ENCODE measurements at regions not wholly inside any gene's neighbourhood (a gene's known extent, or its start where the extent isn't known, plus 50 kb on each side); places are given as distances from the start of the nearest gene placed in this dataset.

DNA sequence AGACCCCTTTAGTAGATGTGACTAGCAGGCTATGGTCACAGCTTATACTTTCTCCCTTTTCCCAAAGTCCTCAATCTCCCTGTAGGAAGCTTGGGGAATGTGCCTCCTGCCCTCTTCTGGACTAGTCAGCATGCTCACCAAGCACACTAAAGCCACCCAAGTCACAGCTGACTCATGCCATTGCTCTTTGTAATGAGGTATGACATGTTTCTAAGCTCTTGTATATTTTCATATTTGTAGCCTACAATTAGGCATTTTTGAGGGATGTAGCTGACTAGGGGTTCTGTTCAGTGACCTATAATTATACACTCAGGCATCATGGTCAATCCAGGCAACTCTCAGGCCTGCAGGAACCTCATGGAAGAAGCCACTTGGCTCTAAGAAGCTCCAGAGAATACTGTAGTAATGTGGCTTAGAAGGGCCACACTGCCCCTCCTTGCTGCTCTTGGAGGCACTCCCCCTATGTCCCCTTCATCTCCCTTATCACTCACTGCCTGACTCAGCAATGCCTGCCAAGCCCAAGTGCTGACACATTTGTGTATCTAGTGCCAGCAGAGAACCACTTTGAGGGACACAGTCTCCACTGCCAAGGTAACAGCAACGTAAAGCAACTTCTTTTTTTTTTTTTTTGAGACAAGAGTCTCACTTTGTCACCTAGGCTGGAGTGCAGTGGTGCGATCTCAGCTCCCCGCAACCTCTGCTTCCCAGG lies 86.2 kb downstream of the RPL27A start (continued):
- TF ChIP-seq, protein P1, sequence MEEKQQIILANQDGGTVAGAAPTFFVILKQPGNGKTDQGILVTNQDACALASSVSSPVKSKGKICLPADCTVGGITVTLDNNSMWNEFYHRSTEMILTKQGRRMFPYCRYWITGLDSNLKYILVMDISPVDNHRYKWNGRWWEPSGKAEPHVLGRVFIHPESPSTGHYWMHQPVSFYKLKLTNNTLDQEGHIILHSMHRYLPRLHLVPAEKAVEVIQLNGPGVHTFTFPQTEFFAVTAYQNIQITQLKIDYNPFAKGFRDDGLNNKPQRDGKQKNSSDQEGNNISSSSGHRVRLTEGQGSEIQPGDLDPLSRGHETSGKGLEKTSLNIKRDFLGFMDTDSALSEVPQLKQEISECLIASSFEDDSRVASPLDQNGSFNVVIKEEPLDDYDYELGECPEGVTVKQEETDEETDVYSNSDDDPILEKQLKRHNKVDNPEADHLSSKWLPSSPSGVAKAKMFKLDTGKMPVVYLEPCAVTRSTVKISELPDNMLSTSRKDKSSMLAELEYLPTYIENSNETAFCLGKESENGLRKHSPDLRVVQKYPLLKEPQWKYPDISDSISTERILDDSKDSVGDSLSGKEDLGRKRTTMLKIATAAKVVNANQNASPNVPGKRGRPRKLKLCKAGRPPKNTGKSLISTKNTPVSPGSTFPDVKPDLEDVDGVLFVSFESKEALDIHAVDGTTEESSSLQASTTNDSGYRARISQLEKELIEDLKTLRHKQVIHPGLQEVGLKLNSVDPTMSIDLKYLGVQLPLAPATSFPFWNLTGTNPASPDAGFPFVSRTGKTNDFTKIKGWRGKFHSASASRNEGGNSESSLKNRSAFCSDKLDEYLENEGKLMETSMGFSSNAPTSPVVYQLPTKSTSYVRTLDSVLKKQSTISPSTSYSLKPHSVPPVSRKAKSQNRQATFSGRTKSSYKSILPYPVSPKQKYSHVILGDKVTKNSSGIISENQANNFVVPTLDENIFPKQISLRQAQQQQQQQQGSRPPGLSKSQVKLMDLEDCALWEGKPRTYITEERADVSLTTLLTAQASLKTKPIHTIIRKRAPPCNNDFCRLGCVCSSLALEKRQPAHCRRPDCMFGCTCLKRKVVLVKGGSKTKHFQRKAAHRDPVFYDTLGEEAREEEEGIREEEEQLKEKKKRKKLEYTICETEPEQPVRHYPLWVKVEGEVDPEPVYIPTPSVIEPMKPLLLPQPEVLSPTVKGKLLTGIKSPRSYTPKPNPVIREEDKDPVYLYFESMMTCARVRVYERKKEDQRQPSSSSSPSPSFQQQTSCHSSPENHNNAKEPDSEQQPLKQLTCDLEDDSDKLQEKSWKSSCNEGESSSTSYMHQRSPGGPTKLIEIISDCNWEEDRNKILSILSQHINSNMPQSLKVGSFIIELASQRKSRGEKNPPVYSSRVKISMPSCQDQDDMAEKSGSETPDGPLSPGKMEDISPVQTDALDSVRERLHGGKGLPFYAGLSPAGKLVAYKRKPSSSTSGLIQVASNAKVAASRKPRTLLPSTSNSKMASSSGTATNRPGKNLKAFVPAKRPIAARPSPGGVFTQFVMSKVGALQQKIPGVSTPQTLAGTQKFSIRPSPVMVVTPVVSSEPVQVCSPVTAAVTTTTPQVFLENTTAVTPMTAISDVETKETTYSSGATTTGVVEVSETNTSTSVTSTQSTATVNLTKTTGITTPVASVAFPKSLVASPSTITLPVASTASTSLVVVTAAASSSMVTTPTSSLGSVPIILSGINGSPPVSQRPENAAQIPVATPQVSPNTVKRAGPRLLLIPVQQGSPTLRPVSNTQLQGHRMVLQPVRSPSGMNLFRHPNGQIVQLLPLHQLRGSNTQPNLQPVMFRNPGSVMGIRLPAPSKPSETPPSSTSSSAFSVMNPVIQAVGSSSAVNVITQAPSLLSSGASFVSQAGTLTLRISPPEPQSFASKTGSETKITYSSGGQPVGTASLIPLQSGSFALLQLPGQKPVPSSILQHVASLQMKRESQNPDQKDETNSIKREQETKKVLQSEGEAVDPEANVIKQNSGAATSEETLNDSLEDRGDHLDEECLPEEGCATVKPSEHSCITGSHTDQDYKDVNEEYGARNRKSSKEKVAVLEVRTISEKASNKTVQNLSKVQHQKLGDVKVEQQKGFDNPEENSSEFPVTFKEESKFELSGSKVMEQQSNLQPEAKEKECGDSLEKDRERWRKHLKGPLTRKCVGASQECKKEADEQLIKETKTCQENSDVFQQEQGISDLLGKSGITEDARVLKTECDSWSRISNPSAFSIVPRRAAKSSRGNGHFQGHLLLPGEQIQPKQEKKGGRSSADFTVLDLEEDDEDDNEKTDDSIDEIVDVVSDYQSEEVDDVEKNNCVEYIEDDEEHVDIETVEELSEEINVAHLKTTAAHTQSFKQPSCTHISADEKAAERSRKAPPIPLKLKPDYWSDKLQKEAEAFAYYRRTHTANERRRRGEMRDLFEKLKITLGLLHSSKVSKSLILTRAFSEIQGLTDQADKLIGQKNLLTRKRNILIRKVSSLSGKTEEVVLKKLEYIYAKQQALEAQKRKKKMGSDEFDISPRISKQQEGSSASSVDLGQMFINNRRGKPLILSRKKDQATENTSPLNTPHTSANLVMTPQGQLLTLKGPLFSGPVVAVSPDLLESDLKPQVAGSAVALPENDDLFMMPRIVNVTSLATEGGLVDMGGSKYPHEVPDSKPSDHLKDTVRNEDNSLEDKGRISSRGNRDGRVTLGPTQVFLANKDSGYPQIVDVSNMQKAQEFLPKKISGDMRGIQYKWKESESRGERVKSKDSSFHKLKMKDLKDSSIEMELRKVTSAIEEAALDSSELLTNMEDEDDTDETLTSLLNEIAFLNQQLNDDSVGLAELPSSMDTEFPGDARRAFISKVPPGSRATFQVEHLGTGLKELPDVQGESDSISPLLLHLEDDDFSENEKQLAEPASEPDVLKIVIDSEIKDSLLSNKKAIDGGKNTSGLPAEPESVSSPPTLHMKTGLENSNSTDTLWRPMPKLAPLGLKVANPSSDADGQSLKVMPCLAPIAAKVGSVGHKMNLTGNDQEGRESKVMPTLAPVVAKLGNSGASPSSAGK (IDR thresholded peaks at IDR 0.05) = no peak
- TF ChIP-seq SMARCA4 (IDR thresholded peaks at IDR 0.05) (peak; percentile 56), JUNB (CRISPR knock-in tag; conservative IDR thresholded peaks at IDR 0.05) (no peak), RBM14 (IDR thresholded peaks at IDR 0.05; ENCODE audit: borderline replicate concordance, insufficient read depth, low read depth, low read length) (no peak), NFIC (IDR thresholded peaks at IDR 0.05) (no peak), ARID1B (IDR thresholded peaks at IDR 0.05) (peak; percentile 69)
- TF ChIP-seq, protein P2, sequence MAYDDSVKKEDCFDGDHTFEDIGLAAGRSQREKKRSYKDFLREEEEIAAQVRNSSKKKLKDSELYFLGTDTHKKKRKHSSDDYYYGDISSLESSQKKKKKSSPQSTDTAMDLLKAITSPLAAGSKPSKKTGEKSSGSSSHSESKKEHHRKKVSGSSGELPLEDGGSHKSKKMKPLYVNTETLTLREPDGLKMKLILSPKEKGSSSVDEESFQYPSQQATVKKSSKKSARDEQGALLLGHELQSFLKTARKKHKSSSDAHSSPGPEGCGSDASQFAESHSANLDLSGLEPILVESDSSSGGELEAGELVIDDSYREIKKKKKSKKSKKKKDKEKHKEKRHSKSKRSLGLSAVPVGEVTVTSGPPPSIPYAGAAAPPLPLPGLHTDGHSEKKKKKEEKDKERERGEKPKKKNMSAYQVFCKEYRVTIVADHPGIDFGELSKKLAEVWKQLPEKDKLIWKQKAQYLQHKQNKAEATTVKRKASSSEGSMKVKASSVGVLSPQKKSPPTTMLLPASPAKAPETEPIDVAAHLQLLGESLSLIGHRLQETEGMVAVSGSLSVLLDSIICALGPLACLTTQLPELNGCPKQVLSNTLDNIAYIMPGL (CRISPR knock-in tag; IDR thresholded peaks at IDR 0.05) = no peak
- TF ChIP-seq, protein P3, sequence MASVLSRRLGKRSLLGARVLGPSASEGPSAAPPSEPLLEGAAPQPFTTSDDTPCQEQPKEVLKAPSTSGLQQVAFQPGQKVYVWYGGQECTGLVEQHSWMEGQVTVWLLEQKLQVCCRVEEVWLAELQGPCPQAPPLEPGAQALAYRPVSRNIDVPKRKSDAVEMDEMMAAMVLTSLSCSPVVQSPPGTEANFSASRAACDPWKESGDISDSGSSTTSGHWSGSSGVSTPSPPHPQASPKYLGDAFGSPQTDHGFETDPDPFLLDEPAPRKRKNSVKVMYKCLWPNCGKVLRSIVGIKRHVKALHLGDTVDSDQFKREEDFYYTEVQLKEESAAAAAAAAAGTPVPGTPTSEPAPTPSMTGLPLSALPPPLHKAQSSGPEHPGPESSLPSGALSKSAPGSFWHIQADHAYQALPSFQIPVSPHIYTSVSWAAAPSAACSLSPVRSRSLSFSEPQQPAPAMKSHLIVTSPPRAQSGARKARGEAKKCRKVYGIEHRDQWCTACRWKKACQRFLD (CRISPR knock-in tag; IDR thresholded peaks at IDR 0.05) = no peak
- TF ChIP-seq, protein P4, sequence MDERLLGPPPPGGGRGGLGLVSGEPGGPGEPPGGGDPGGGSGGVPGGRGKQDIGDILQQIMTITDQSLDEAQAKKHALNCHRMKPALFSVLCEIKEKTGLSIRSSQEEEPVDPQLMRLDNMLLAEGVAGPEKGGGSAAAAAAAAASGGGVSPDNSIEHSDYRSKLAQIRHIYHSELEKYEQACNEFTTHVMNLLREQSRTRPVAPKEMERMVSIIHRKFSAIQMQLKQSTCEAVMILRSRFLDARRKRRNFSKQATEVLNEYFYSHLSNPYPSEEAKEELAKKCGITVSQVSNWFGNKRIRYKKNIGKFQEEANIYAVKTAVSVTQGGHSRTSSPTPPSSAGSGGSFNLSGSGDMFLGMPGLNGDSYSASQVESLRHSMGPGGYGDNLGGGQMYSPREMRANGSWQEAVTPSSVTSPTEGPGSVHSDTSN (CRISPR knock-in tag; IDR thresholded peaks at IDR 0.05; ENCODE audit: low read depth) = no peak
- TF ChIP-seq, protein P4 (tag; conservative IDR thresholded peaks at IDR 0.05; ENCODE audit: low read depth) = peak; percentile 80

Data from K562 (cell line).